HFF-Myc (cell line): ENCODE measurements at regions not wholly inside any gene's neighbourhood (a gene's known extent, or its start where the extent isn't known, plus 50 kb on each side); places are given as distances from the start of the nearest gene placed in this dataset.
A peak's percentile ranks its signal among the peaks of the same experiment; 100 is the strongest.

Experiments used
- DNase-seq: peaks from one replicate; pipeline ENCODE4 v3.0.0-alpha.2; 2011; ENCODE audit warnings: low read depth; ENCODE audit errors: extremely low read depth
- H3K4me3 ChIP-seq: replicated peaks from 2 replicates; pipeline ENCODE4 v1.5.1; 2011; ENCODE audit warnings: low read depth, mild to moderate bottlenecking, control low read depth, low read length
- CTCF ChIP-seq: IDR thresholded peaks from 2 replicates; pipeline ENCODE4 v1.5.1; 2012; ENCODE audit warnings: mild to moderate bottlenecking, low read depth, low read length, control low read depth; ENCODE audit errors: missing control alignments

- no peak for DNase-seq
- no peak for TF ChIP-seq CTCF
These were observed 465.4 kb downstream of the CDH11 start for GRCh38 chr16:64656471-64656870.

DNA sequence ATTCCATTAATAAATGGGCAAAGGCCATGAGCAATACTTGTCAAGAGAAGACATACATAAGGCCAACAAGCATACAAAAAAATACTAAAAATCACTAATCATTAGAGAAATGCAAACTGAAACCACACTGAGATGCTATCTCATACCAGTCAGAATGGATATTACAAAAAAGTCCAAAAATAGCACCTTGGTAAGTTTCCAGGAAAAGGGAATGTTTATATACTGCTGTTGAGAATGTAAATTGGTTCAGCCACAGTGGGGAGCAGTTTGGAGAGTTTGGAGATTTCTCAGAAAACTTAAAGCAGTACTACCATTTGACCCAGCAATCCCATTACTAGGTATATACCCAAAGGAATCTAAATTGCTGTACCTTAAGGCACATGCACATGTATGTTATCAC is 467.7 kb downstream of the CDH11 start:
- no peak for TF ChIP-seq CTCF
- no peak overlapping the region for H3K4me3 ChIP-seq
- DNase-seq = peak; percentile 14

More at GRCh38 chr16:64656471-64656870, 465.4 kb downstream of the CDH11 start:
- no peak overlapping the region for H3K4me3 ChIP-seq

GRCh38 chr16:64648282-64648681 is 473.6 kb downstream of the CDH11 start:
- TF ChIP-seq CTCF = no peak
- no peak overlapping the region for H3K4me3 ChIP-seq
- no peak for DNase-seq

- no peak for TF ChIP-seq CTCF
- H3K4me3 ChIP-seq = no peak overlapping the region
- DNase-seq = no peak
These were observed 480.5 kb downstream of the CDH11 start for GRCh38 chr16:64641343-64641742.

DNA sequence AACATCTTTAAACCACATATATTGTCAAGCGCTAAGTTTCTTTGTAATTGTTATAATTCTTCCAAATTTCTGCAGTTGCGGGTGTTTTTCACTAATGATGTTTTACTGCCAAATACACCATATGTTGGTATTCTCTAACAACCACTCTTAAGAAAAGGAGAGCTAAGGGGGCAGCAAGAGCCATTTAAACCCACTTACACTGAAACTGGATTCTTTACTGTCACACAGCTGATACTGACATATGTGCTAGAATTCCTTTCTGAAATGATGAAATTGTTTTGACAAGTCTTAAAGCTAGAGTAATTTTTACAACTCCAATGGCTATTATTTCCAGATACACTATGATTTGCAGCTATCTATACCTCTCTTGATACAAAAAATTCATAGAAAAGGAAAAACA is 483.1 kb downstream of the CDH11 start:
- H3K4me3 ChIP-seq = no peak overlapping the region
- DNase-seq = no peak
- no peak for TF ChIP-seq CTCF

- no peak overlapping the region for H3K4me3 ChIP-seq
- no peak for TF ChIP-seq CTCF
- peak; percentile 7 for DNase-seq
These were observed 492.2 kb downstream of the CDH11 start for GRCh38 chr16:64629622-64630021.

DNA sequence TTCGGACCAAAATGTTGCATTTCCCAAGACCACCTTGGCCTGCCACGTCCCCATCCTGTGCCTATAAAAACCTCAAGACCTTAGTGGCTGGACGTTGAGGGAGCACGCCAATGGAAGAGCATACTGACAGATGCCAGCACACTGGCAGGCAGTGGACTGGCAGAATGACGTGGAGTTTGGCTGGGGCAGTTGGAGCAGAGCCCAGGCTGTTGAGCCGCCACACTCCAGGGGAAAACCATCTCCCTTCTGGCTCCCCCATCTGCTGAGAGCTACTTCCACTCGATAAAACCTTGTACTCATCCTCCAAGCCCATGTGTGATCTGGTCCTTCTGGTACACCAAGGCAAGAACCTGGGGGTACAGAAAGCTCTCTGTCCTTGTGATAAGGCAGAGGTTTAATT is 494.1 kb downstream of the CDH11 start:
- no peak overlapping the region for H3K4me3 ChIP-seq
- no peak for DNase-seq
- no peak for TF ChIP-seq CTCF
